HEK293 (cell line): ENCODE measurements at regions not wholly inside any gene's neighbourhood (a gene's known extent, or its start where the extent isn't known, plus 50 kb on each side); places are given as distances from the start of the nearest gene placed in this dataset.

Source experiments
- CTCF ChIA-PET: fragments of 350-600 bp; formaldehyde crosslinking; extraction: SDS; loops from one replicate; lab custom pipeline; 2021; ENCODE audit warnings: antibody characterized with exemption; lab: Yijun Ruan, JAX
- POLR2A ChIA-PET: fragments of 300-600 bp; formaldehyde crosslinking; extraction: SDS; loops from one replicate; lab custom pipeline; 2020; ENCODE audit warnings: antibody characterized with exemption, inconsistent platforms; lab: Yijun Ruan, JAX
- H3K27ac ChIP-seq: fragments of 200-500 bp; sonication (Bioruptor generic); 2 replicates; pipeline ENCODE4 v1.5.1; 2014; ENCODE audit warnings: low read depth, low read length, control low read depth, inconsistent platforms; ENCODE audit errors: extremely low read depth
- H3K36me3 ChIP-seq, 2 experiments: fragments of 200-500 bp in 1 of 2; sonication (Bioruptor generic) in 1 of 2; 1 replicate in 1 of 2; 2 replicates in 1 of 2; pipeline ENCODE4 v1.5.1; 2014 to 2017; ENCODE audit warnings: inconsistent platforms in 2 of 2, low read length in 2 of 2; ENCODE audit not compliant: control insufficient read depth in 2 of 2, insufficient read depth in 1 of 2
- H3K4me1 ChIP-seq: fragments of 200-500 bp; sonication (Bioruptor generic); 2 replicates; pipeline ENCODE4 v1.5.1; 2014; ENCODE audit warnings: mild to moderate bottlenecking, low read length, inconsistent platforms; ENCODE audit not compliant: control insufficient read depth, insufficient read depth
- H3K4me3 ChIP-seq: 2 replicates; pipeline ENCODE4 v1.5.1; 2011; ENCODE audit warnings: low read depth, mild to moderate bottlenecking, control low read depth, low read length, moderate library complexity
- H3K9me3 ChIP-seq: fragments of 200-500 bp; sonication (Bioruptor generic); 2 replicates; pipeline ENCODE4 v1.5.1; 2014; ENCODE audit warnings: low read depth, low read length, inconsistent platforms; ENCODE audit not compliant: control insufficient read depth, insufficient read depth
- AEBP2 ChIP-seq: fragments of 450-650 bp; formaldehyde crosslinking; IDR thresholded peaks from 2 replicates; pipeline ENCODE4 v1.5.1; 2016; ENCODE audit warnings: missing biosample characterization, missing genetic modification characterization, borderline replicate concordance
- KLF7 ChIP-seq: fragments of 450-650 bp; formaldehyde crosslinking; IDR thresholded peaks from 2 replicates; pipeline ENCODE4 v1.5.1; 2016; ENCODE audit warnings: missing biosample characterization, missing genetic modification characterization, borderline replicate concordance
- MZF1 ChIP-seq: fragments of 450-650 bp; formaldehyde crosslinking; IDR thresholded peaks from 2 replicates; pipeline ENCODE4 v1.5.1; 2017; ENCODE audit warnings: missing biosample characterization, missing genetic modification characterization, borderline replicate concordance
- PRDM2 ChIP-seq: fragments of 450-650 bp; formaldehyde crosslinking; IDR thresholded peaks from 2 replicates; pipeline ENCODE4 v1.5.1; 2016; ENCODE audit warnings: missing biosample characterization, missing genetic modification characterization, borderline replicate concordance
- SP7 ChIP-seq: fragments of 450-650 bp; formaldehyde crosslinking; IDR thresholded peaks from 2 replicates; pipeline ENCODE4 v1.5.1; 2016; ENCODE audit warnings: missing biosample characterization, missing genetic modification characterization
- YY1 ChIP-seq: fragments of 450-650 bp; formaldehyde crosslinking; IDR thresholded peaks from 2 replicates; pipeline ENCODE4 v1.5.1; 2018; ENCODE audit warnings: missing biosample characterization, missing genetic modification characterization
- ZBTB10 ChIP-seq: fragments of 450-650 bp; formaldehyde crosslinking; IDR thresholded peaks from 2 replicates; pipeline ENCODE4 v1.5.1; 2016; ENCODE audit warnings: missing biosample characterization, missing genetic modification characterization
- ZBTB17 ChIP-seq: fragments of 450-650 bp; formaldehyde crosslinking; IDR thresholded peaks from 2 replicates; pipeline ENCODE4 v1.5.1; 2016; ENCODE audit warnings: missing biosample characterization, missing genetic modification characterization
- ZBTB20 ChIP-seq: fragments of 450-650 bp; formaldehyde crosslinking; IDR thresholded peaks from 2 replicates; pipeline ENCODE4 v1.5.1; 2016; ENCODE audit warnings: missing biosample characterization, missing genetic modification characterization
- ZNF121 ChIP-seq: fragments of 450-650 bp; formaldehyde crosslinking; IDR thresholded peaks from 2 replicates; pipeline ENCODE4 v1.5.1; 2016; ENCODE audit warnings: missing biosample characterization, missing genetic modification characterization
- ZNF2 ChIP-seq: fragments of 450-650 bp; formaldehyde crosslinking; IDR thresholded peaks from 2 replicates; pipeline ENCODE4 v1.5.1; 2016; ENCODE audit warnings: missing biosample characterization, missing genetic modification characterization
- ZNF292 ChIP-seq: fragments of 450-650 bp; formaldehyde crosslinking; IDR thresholded peaks from 2 replicates; pipeline ENCODE4 v1.5.1; 2016; ENCODE audit warnings: low read depth, missing biosample characterization, missing genetic modification characterization, borderline replicate concordance
- ZNF366 ChIP-seq: fragments of 450-650 bp; formaldehyde crosslinking; conservative IDR thresholded peaks from 2 replicates; pipeline ENCODE4 v1.5.1; 2016; ENCODE audit warnings: missing biosample characterization, missing genetic modification characterization
- ZNF394 ChIP-seq: fragments of 450-650 bp; formaldehyde crosslinking; IDR thresholded peaks from 2 replicates; pipeline ENCODE4 v1.5.1; 2016; ENCODE audit warnings: missing biosample characterization, missing genetic modification characterization, mild to moderate bottlenecking, moderate library complexity, borderline replicate concordance
- ZNF558 ChIP-seq: fragments of 450-650 bp; formaldehyde crosslinking; IDR thresholded peaks from 2 replicates; pipeline ENCODE4 v1.5.1; 2016; ENCODE audit warnings: missing biosample characterization, missing genetic modification characterization
- ZNF670 ChIP-seq: fragments of 450-650 bp; formaldehyde crosslinking; IDR thresholded peaks from 2 replicates; pipeline ENCODE4 v1.5.1; 2016; ENCODE audit warnings: missing biosample characterization, missing genetic modification characterization, low read depth
- TF ChIP-seq, protein P1 (sequence below): fragments of 450-650 bp; formaldehyde crosslinking; IDR thresholded peaks from 2 replicates; pipeline ENCODE4 v1.5.1; 2016; ENCODE audit warnings: missing biosample characterization, missing genetic modification characterization, borderline replicate concordance

DNA sequence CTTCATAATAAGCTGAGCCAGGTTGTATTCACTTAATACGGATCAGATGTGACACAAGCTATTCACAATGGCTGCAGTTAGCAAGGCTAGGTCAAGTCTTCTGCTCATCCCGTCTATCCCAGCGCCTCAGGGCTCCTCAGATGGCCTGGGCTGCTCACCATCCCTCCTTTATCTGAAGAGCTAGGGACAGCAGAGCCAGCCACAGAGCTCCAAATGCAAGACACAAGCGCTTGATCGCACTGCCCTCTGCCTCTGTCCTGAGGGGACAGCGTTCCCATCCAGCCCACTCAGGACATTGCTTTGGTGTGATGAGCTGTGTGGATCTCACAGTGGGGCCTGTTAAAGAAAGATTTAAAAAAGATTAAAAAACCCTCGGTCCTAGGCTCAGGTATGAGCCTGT lies 254.4 kb upstream of the HS6ST1 start (continued):
- no peak for TF ChIP-seq ZBTB10
- TF ChIP-seq ZNF292: no peak
- TF ChIP-seq, protein P1, sequence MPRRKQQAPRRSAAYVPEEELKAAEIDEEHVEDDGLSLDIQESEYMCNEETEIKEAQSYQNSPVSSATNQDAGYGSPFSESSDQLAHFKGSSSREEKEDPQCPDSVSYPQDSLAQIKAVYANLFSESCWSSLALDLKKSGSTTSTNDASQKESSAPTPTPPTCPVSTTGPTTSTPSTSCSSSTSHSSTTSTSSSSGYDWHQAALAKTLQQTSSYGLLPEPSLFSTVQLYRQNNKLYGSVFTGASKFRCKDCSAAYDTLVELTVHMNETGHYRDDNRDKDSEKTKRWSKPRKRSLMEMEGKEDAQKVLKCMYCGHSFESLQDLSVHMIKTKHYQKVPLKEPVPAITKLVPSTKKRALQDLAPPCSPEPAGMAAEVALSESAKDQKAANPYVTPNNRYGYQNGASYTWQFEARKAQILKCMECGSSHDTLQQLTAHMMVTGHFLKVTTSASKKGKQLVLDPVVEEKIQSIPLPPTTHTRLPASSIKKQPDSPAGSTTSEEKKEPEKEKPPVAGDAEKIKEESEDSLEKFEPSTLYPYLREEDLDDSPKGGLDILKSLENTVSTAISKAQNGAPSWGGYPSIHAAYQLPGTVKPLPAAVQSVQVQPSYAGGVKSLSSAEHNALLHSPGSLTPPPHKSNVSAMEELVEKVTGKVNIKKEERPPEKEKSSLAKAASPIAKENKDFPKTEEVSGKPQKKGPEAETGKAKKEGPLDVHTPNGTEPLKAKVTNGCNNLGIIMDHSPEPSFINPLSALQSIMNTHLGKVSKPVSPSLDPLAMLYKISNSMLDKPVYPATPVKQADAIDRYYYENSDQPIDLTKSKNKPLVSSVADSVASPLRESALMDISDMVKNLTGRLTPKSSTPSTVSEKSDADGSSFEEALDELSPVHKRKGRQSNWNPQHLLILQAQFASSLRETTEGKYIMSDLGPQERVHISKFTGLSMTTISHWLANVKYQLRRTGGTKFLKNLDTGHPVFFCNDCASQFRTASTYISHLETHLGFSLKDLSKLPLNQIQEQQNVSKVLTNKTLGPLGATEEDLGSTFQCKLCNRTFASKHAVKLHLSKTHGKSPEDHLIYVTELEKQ (tag by site-specific recombination): no peak

GRCh38 chr2:128573531-128573930 lies 254.9 kb upstream of the HS6ST1 start:
- CTCF ChIA-PET: interaction anchor here (0.6 kb wide), 1 partner anchor 268 kb away, joined by 3 read pairs; no protein-coding TSS in a partner anchor
- TF ChIP-seq ZNF2 (tag by site-specific recombination) (no peak), KLF7 (tag by site-specific recombination) (no peak), ZNF394 (no peak), ZNF558 (no peak), ZNF121 (tag by site-specific recombination) (no peak), ZNF670 (tag by site-specific recombination) (no peak), ZBTB20 (tag by site-specific recombination) (no peak), ZNF366 (no peak), ZBTB17 (no peak), SP7 (no peak), MZF1 (tag by site-specific recombination) (no peak), AEBP2 (tag by site-specific recombination) (no peak), YY1 (tag by site-specific recombination) (no peak), PRDM2 (tag by site-specific recombination) (no peak)
- TF ChIP-seq, all 188 proteins: peak for 0
- no peak overlapping the region for H3K27ac ChIP-seq
- POLR2A ChIA-PET: no interaction called here
- no peaks in the 10 kb centered on the region for H3K36me3 ChIP-seq
- H3K9me3 ChIP-seq: no peaks in the 10 kb centered on the region
- no peak overlapping the region for H3K4me3 ChIP-seq
- no peaks in the 10 kb centered on the region for H3K4me1 ChIP-seq
